ENCODE measurements at regions not wholly inside any gene's neighbourhood (a gene's known extent, or its start where the extent isn't known, plus 50 kb on each side); places are given as distances from the start of the nearest gene placed in this dataset.

DNA sequence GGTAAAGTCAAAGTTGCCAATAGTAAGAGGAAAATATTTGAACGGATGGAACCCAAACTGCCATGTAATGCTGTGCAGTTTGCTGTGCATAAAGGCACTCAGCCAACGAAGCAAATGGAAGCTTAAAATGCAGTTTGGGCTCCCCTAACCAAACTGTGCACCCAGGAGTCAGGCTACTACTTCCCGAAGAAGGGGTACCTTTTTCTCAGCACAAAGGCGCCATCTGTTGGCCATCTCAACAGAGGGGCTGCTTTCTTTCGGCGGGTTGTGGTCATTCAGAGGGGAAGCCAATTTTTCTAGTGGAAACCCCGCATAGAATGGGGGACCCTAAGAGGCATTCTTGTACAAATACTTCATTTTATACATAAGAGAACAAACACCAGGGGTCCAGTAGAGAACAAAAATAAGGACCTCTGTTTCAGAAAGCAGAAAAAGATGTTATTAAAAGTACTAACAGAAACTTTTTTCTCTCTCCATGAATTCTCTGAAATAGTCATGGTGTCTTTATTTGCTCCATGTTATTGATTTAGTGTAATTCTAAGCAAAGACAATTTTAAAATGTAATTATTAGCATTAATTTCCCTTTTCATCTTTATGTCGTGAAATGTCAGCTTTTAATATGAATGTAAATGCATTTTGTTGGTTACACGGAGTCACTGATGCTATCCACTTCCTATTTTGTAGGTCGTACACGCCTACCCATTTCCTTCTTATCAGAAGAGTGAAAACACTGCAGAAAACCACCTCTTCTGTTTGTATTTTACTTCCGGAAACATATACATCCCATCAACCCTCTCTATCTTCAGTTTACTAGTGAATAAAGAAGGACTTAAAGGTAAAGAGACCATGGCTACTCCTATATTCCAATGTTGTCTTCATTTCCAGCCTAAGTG, 453.3 kb downstream of the KCNJ2 start:
- TF ChIP-seq, protein P1, sequence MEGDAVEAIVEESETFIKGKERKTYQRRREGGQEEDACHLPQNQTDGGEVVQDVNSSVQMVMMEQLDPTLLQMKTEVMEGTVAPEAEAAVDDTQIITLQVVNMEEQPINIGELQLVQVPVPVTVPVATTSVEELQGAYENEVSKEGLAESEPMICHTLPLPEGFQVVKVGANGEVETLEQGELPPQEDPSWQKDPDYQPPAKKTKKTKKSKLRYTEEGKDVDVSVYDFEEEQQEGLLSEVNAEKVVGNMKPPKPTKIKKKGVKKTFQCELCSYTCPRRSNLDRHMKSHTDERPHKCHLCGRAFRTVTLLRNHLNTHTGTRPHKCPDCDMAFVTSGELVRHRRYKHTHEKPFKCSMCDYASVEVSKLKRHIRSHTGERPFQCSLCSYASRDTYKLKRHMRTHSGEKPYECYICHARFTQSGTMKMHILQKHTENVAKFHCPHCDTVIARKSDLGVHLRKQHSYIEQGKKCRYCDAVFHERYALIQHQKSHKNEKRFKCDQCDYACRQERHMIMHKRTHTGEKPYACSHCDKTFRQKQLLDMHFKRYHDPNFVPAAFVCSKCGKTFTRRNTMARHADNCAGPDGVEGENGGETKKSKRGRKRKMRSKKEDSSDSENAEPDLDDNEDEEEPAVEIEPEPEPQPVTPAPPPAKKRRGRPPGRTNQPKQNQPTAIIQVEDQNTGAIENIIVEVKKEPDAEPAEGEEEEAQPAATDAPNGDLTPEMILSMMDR (IDR thresholded peaks at IDR 0.05; ENCODE audit: partially characterized antibody, unreplicated experiment) = peak; percentile 33
- peak; percentile 77 for DNase-seq
- Mint-ChIP-seq H3K27ac (ENCODE audit: unreplicated experiment) (no peak overlapping the region), H3K36me3 (ENCODE audit: unreplicated experiment) (no peaks in the 10 kb centered on the region), H3K4me1 (ENCODE audit: low read depth, unreplicated experiment) (no peaks in the 10 kb centered on the region), H3K9me3 (ENCODE audit: unreplicated experiment) (no peaks in the 10 kb centered on the region), H3K27me3 (ENCODE audit: unreplicated experiment) (no peaks in the 10 kb centered on the region), H3K4me3 (ENCODE audit: unreplicated experiment) (no peak overlapping the region)

DNA sequence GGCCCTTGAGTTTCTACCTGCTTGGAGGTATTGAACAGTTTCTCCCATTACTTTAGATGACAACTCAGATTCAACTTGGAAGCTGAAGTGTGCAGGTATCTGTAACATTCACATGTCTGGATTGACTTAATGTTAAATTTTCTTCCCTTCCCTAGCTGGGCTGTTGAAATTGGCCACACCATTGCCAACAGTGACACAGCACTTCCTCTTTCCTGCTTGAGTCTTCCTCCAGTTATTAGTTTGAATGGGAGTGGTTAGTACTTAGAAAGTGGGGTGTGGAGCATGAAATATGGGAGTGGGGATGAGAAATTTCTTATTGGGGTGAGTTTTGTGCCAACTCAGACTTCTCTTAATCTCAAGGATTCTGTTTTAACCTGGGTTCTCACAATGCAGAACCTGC, 454.9 kb downstream of the KCNJ2 start:
- no peak overlapping the region for H3K27ac Mint-ChIP-seq (ENCODE audit: unreplicated experiment)
- H3K4me3 Mint-ChIP-seq (ENCODE audit: unreplicated experiment) = no peak overlapping the region
- H3K27me3 Mint-ChIP-seq (ENCODE audit: unreplicated experiment) = no peaks in the 10 kb centered on the region
- H3K4me1 Mint-ChIP-seq (ENCODE audit: low read depth, unreplicated experiment) = no peaks in the 10 kb centered on the region
- no peak for DNase-seq
- no peaks in the 10 kb centered on the region for H3K36me3 Mint-ChIP-seq (ENCODE audit: unreplicated experiment)
- H3K9me3 Mint-ChIP-seq (ENCODE audit: unreplicated experiment) = no peaks in the 10 kb centered on the region
- TF ChIP-seq, protein P1 (IDR thresholded peaks at IDR 0.05; ENCODE audit: partially characterized antibody, unreplicated experiment) = no peak

DNA sequence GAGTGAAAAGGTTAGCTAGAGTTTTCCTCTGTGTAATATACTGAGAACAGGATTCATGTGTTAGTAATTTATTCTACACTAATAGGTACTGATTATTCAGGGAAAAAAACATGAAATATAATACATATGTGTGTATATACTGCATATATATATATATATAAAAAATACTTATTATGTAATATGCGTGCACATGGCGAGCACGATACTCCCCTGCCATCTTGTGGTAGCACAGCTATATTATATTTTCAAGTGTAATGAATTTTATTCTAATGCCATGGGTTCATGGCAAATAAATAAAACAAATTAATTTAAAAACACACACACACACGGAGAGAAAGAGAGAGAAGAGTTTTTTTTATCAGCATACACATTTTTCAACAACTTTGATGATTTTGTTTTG, 460.6 kb downstream of the KCNJ2 start:
- DNase-seq = no peak
- TF ChIP-seq, protein P1 (IDR thresholded peaks at IDR 0.05; ENCODE audit: partially characterized antibody, unreplicated experiment) = no peak
- no peaks in the 10 kb centered on the region for H3K27me3 Mint-ChIP-seq (ENCODE audit: unreplicated experiment)
- H3K9me3 Mint-ChIP-seq (ENCODE audit: unreplicated experiment) = no peaks in the 10 kb centered on the region
- H3K27ac Mint-ChIP-seq (ENCODE audit: unreplicated experiment) = no peak overlapping the region
- no peaks in the 10 kb centered on the region for H3K4me1 Mint-ChIP-seq (ENCODE audit: low read depth, unreplicated experiment)
- H3K4me3 Mint-ChIP-seq (ENCODE audit: unreplicated experiment) = no peak overlapping the region
- no peaks in the 10 kb centered on the region for H3K36me3 Mint-ChIP-seq (ENCODE audit: unreplicated experiment)

DNA sequence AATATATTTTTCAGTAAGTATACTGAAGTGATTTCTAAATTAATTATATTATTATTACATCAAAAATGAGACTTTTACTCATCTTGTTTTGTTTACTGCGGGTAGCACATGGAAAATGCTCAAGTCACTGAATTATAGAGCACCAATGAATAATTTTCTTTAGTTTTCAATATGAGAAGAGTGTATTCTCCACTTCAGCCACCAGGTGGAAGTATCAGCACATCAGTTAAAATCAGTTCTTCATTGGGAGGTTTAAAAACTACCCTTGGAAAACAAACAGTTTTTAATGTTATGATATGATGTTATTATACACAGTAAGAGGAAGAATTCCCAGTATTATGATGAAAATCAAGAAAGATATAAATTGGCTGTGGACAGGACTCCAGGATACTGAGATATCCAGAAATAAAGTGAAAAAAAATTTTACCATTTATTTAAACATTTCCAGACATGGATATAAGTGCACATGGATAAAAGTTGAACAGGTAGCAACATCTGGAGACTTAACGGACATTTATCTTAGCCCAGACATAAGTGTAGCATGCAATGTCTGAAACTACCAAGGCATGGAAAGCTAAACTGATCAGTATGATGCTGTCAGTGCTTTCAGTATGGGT, 467.3 kb downstream of the KCNJ2 start:
- no peaks in the 10 kb centered on the region for H3K9me3 Mint-ChIP-seq (ENCODE audit: unreplicated experiment)
- no peak overlapping the region for H3K4me3 Mint-ChIP-seq (ENCODE audit: unreplicated experiment)

More for the DNA sequence above, 467.3 kb downstream of the KCNJ2 start:
- no peak for DNase-seq
- no peak overlapping the region for H3K27ac Mint-ChIP-seq (ENCODE audit: unreplicated experiment)
- no peaks in the 10 kb centered on the region for H3K27me3 Mint-ChIP-seq (ENCODE audit: unreplicated experiment)
- H3K4me1 Mint-ChIP-seq (ENCODE audit: low read depth, unreplicated experiment) = no peaks in the 10 kb centered on the region
- TF ChIP-seq, protein P1 (IDR thresholded peaks at IDR 0.05; ENCODE audit: partially characterized antibody, unreplicated experiment) = peak; percentile 97
- H3K36me3 Mint-ChIP-seq (ENCODE audit: unreplicated experiment) = no peaks in the 10 kb centered on the region

Measured in glutamatergic neuron (in vitro differentiated cells).